Activated T-helper 2 cell treated with anti-CD3 and anti-CD28 coated beads, Interferon-gamma antibody, Interleukin-2, Interleukin-4, amounts not matched to agents 10 μg/mL and 5 μg/mL and 100 μg/mL, durations not matched to agents 14 hours and 24 hours and 36 hours (primary cell): ENCODE measurements at regions not wholly inside any gene's neighbourhood (a gene's known extent, or its start where the extent isn't known, plus 50 kb on each side); places are given as distances from the start of the nearest gene placed in this dataset.

Experiments used
- DNase-seq: peaks from one replicate; pipeline ENCODE4 v3.0.0; 2021; ENCODE audit warnings: low spot score
- H3K27ac Mint-ChIP-seq: one replicate; pipeline ENCODE4 v1.8.0; 2021; ENCODE audit warnings: mixed read lengths
- H3K27me3 Mint-ChIP-seq: one replicate; pipeline ENCODE4 v1.8.0; 2021; ENCODE audit warnings: low read depth, mixed read lengths
- H3K36me3 Mint-ChIP-seq: one replicate; pipeline ENCODE4 v1.8.0; 2021; ENCODE audit warnings: low read depth, mixed read lengths
- H3K4me1 Mint-ChIP-seq: one replicate; pipeline ENCODE4 v1.8.0; 2021; ENCODE audit warnings: low read depth, mixed read lengths
- H3K4me3 Mint-ChIP-seq: one replicate; pipeline ENCODE4 v1.8.0; 2021; ENCODE audit warnings: low read depth, mild to moderate bottlenecking, moderate library complexity, mixed read lengths
- H3K9me3 Mint-ChIP-seq: one replicate; pipeline ENCODE4 v1.8.0; 2021; ENCODE audit warnings: mixed read lengths
- intact Hi-C: fragments of 100-400 bp; cut with micrococcal nuclease; formaldehyde crosslinking; loops from one replicate; pipeline ENCODE4 v1.15.1; 2023

DNA sequence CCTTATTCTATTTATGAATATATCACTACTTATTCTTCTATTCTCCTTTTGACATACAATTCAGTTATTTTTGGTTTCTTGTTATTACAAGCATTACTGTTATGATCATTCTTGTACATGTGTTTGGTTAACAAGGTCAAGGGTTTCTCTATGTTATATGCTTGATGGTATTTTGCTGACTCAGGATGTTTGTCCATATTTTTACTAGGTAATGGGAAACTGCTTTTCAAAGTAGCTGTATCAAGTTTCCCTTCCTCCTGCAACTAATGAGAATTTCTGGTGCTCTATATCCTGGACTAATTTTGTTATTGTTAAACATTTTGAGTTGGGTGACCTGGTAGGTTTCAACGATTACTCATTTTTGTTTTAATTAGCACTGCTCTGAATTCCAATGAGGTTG, 841.0 kb downstream of the OTOL1 start:
- H3K4me3 Mint-ChIP-seq: no peak overlapping the region
- no peak for DNase-seq
- peaks cover 7% of the 10 kb centered on the region for H3K9me3 Mint-ChIP-seq
- H3K27ac Mint-ChIP-seq: no peak overlapping the region
- intact Hi-C loops: no loop called here
- H3K36me3 Mint-ChIP-seq: no peaks in the 10 kb centered on the region
- H3K4me1 Mint-ChIP-seq: no peaks in the 10 kb centered on the region
- H3K27me3 Mint-ChIP-seq: no peaks in the 10 kb centered on the region

DNA sequence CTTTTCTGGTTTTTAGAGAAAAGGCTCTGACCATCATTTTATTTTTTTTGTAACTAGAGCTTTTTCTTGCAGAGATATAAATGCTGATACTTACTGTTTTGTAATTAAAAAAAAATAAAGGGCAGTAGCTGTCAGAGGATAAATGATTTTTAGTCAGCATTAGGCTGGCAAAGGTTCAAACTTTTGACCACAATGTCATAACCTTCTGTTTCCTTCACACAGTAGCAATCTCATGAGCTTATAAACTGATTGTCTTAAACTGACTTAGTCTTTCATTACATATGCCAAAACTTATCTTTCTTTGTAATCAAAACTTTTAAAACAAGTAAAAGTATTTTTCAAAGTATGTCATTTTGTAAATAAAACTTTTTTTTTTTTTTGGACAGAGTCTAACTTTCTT, 841.9 kb downstream of the OTOL1 start:
- Mint-ChIP-seq H3K27me3 (no peaks in the 10 kb centered on the region), H3K27ac (no peak overlapping the region), H3K4me3 (no peak overlapping the region), H3K4me1 (no peaks in the 10 kb centered on the region), H3K9me3 (peaks cover 7% of the 10 kb centered on the region), H3K36me3 (no peaks in the 10 kb centered on the region)
- intact Hi-C loops: no loop called here
- DNase-seq: no peak

DNA sequence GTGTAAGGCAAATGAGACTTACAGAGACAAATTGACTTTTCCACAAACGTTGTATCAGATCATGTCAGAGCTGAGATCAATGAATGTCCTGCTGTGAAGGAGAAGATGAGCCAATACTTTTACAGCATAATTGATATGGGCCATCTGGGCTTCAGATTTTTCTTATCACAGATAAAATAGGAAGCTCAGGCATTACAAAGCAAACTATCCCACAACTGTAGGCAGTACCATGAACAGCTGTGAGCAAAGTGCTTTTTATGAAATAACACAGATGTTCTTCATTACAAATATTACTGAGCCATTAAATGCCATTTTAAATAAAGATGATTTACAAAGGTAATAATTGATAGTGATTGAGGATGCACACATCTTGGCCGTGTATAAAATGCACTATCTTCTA, 852.3 kb downstream of the OTOL1 start:
- Mint-ChIP-seq H3K4me3 (no peak overlapping the region), H3K9me3 (no peaks in the 10 kb centered on the region), H3K36me3 (no peaks in the 10 kb centered on the region), H3K27me3 (no peaks in the 10 kb centered on the region), H3K27ac (no peak overlapping the region), H3K4me1 (no peaks in the 10 kb centered on the region)
- intact Hi-C loops: no loop called here
- no peak for DNase-seq

- H3K36me3 Mint-ChIP-seq: no peaks in the 10 kb centered on the region
- H3K9me3 Mint-ChIP-seq: peaks cover 4% of the 10 kb centered on the region
- no peak for DNase-seq
- no peaks in the 10 kb centered on the region for H3K4me1 Mint-ChIP-seq
- no peaks in the 10 kb centered on the region for H3K27me3 Mint-ChIP-seq
- no peak overlapping the region for H3K4me3 Mint-ChIP-seq
- no peak overlapping the region for H3K27ac Mint-ChIP-seq
- intact Hi-C loops: no loop called here
Observed at GRCh38 chr3:162353414-162353813, 856.8 kb downstream of the OTOL1 start.

GRCh38 chr3:162354356-162354755, 857.7 kb downstream of the OTOL1 start:
- no peaks in the 10 kb centered on the region for H3K27me3 Mint-ChIP-seq
- H3K36me3 Mint-ChIP-seq: no peaks in the 10 kb centered on the region
- DNase-seq: no peak
- H3K4me1 Mint-ChIP-seq: no peaks in the 10 kb centered on the region
- no peak overlapping the region for H3K4me3 Mint-ChIP-seq
- peaks cover 10% of the 10 kb centered on the region for H3K9me3 Mint-ChIP-seq
- intact Hi-C loops: no loop called here
- H3K27ac Mint-ChIP-seq: no peak overlapping the region

- no peak overlapping the region for H3K27ac Mint-ChIP-seq
- H3K4me3 Mint-ChIP-seq: no peak overlapping the region
- intact Hi-C loops: no loop called here
- peaks cover 4% of the 10 kb centered on the region for H3K9me3 Mint-ChIP-seq
- H3K36me3 Mint-ChIP-seq: no peaks in the 10 kb centered on the region
- DNase-seq: no peak
- H3K4me1 Mint-ChIP-seq: no peaks in the 10 kb centered on the region
- H3K27me3 Mint-ChIP-seq: no peaks in the 10 kb centered on the region
Observed at GRCh38 chr3:162365066-162365719, 868.6 kb downstream of the OTOL1 start.

DNA sequence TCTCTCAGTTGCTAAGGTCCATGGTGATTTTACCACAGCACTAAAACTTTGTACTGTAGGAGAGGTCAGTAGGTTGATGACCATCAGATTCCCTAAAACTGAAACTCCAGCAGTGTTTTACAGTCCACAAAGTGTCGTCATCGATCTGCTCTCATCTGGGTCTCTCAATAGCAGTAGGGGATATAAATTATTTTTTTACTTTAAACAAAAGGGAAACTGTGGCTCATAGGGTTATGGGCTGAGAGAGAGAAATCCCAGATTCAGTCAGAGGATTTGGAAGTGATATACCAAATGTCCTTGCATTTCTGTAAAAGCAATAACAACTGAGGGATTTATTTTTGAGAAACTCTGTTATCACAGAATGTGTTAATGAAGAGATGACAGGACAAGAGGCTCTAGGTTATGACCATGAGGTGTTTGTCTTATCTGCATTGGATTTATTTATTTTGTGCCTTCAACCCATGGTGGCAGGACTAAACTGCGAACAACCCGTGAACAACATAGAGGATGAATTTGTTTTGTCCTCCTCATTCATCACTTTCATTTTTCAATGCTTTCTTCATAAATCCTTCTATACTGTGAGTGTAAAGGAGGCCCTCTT, 869.7 kb downstream of the OTOL1 start:
- Mint-ChIP-seq H3K27ac (no peak overlapping the region), H3K9me3 (peaks cover 4% of the 10 kb centered on the region), H3K36me3 (no peaks in the 10 kb centered on the region), H3K4me1 (no peaks in the 10 kb centered on the region), H3K4me3 (no peak overlapping the region), H3K27me3 (no peaks in the 10 kb centered on the region)
- no peak for DNase-seq
- intact Hi-C loops: no loop called here

DNA sequence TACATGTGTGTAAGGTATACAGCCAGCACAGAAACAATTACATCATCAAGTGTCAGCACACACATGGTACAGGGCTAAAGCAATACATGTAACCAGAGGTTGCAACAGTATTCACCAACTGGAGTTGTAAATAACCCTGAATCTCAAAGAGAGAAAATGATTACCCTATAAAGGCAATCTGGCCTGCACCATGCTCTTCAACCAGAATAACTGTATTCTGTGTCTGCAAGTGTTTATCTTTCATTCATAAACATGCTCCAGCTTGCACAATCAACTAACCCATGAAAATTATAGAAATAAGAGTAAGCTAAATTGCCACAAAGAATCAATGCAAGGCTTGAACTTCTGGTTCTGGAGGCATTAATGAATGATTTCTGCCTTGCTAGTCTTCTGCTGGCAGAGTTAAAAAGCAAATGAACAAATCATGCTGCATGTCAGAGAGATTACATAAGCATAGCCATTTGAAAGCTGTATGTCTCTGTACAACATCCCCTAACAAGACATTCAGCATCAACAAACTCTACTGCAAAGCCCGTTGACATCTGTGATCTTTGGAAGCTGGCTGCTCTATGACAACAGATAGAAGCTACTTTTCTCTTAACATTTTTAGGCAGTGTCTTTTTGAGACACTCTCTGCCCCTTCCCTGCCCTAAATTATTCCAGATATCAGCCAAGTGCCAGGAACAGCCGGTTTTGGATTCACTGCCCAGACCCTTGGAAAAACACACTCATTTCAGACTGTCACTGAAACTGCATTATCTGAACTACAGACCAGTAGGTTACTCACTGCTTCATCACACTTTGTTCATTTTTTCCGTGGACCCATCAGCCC, 871.0 kb downstream of the OTOL1 start:
- Mint-ChIP-seq H3K27ac (no peak overlapping the region), H3K27me3 (no peaks in the 10 kb centered on the region), H3K36me3 (no peaks in the 10 kb centered on the region), H3K9me3 (peaks cover 4% of the 10 kb centered on the region), H3K4me1 (no peaks in the 10 kb centered on the region), H3K4me3 (no peak overlapping the region)
- no peak for DNase-seq
- intact Hi-C loops: no loop called here

DNA sequence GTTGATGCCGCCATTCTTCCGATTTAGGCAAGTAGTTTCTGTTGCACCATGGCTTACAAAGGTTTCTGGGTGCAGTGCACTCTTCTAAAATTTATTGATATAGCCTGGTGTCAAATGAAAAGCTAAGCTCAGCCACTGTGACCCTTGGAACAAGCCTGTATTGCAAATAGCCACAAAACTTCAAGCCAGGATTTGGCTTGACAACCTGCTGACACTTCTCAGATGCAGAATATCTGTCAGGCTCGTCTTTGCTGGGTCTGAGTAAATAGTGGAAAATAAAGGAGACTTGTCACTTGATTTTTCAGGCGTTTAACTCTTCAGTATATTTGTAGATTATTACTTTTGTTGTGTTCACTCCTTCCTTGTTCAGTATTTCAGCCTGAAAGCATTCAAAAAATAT, 871.8 kb downstream of the OTOL1 start:
- H3K27ac Mint-ChIP-seq: no peak overlapping the region
- intact Hi-C loops: no loop called here
- H3K4me1 Mint-ChIP-seq: no peaks in the 10 kb centered on the region
- DNase-seq: no peak
- H3K36me3 Mint-ChIP-seq: no peaks in the 10 kb centered on the region
- H3K27me3 Mint-ChIP-seq: no peaks in the 10 kb centered on the region
- H3K4me3 Mint-ChIP-seq: no peak overlapping the region
- peaks cover 8% of the 10 kb centered on the region for H3K9me3 Mint-ChIP-seq

DNA sequence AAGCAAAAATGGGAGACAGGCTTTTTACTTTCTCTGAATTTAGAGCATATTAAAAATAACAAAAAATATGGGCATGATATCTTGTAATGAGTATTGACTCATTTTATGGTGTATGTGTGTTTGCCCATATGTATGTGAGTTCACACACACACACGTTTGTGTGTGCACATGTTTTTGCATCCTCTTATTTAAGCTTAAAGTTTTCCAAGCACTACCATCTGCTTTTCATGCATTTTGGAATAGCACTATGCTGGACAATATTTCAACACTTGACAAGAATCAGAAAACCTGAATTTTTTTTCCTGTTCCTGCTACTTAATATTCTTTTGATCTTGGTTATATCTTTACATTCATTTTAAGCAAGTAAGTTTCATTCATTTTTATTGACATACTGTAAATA, 872.7 kb downstream of the OTOL1 start:
- no peak overlapping the region for H3K4me3 Mint-ChIP-seq
- intact Hi-C loops: no loop called here

DNA sequence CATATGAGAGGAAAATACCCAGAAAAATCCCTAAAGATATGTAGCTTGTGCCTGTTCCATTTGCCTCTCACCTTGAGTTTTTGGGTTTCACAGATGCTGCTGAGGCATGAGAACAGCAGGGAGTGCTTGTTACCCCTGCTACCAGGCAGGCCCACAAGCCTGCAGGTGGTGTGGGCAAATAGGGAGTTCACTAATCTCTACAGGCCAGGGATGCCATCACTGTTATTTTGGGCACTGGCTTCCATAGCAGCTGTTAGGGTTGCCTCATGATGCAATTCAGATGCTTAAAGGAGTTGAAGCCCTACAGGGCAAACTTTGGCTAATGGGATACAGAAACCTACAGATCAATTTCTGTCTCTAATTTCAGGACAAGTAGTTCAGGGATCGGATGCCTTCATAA, 873.5 kb downstream of the OTOL1 start:
- intact Hi-C loops: no loop called here
- Mint-ChIP-seq H3K4me1 (no peaks in the 10 kb centered on the region), H3K9me3 (peaks cover 8% of the 10 kb centered on the region), H3K4me3 (no peak overlapping the region), H3K27me3 (no peaks in the 10 kb centered on the region), H3K27ac (no peak overlapping the region), H3K36me3 (no peaks in the 10 kb centered on the region)
- DNase-seq: no peak

More for the DNA sequence above, 872.7 kb downstream of the OTOL1 start:
- H3K27ac Mint-ChIP-seq: no peak overlapping the region
- no peaks in the 10 kb centered on the region for H3K4me1 Mint-ChIP-seq
- DNase-seq: no peak
- H3K9me3 Mint-ChIP-seq: peaks cover 8% of the 10 kb centered on the region
- no peaks in the 10 kb centered on the region for H3K27me3 Mint-ChIP-seq
- no peaks in the 10 kb centered on the region for H3K36me3 Mint-ChIP-seq

GRCh38 chr3:162376761-162377160, 880.2 kb downstream of the OTOL1 start:
- DNase-seq: no peak
- H3K9me3 Mint-ChIP-seq: peaks cover 19% of the 10 kb centered on the region
- intact Hi-C loops: no loop called here
- no peak overlapping the region for H3K27ac Mint-ChIP-seq
- H3K4me1 Mint-ChIP-seq: no peaks in the 10 kb centered on the region
- H3K4me3 Mint-ChIP-seq: no peak overlapping the region
- no peaks in the 10 kb centered on the region for H3K27me3 Mint-ChIP-seq
- no peaks in the 10 kb centered on the region for H3K36me3 Mint-ChIP-seq

DNA sequence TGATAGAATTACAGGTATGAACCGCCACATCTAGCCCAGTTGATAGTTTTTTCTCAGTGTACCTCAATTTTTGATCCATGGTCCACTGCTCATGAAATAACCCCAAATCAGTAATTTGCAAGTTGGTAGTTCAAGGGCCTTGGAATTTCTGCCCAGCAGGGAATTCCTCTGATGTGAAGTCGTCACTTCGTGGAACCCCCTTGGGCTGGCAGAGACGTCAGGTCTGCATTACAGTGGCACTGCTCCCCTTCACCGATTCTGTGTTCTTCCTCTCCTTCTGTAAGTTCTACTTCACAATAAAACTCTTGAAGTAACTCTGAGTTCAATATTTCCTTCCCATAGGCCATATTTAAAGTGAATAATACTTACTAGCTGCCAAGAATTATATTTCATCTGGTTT, 881.0 kb downstream of the OTOL1 start:
- intact Hi-C loops: no loop called here
- H3K36me3 Mint-ChIP-seq: no peaks in the 10 kb centered on the region
- H3K27me3 Mint-ChIP-seq: no peaks in the 10 kb centered on the region
- peaks cover 19% of the 10 kb centered on the region for H3K9me3 Mint-ChIP-seq
- H3K27ac Mint-ChIP-seq: no peak overlapping the region
- DNase-seq: no peak
- H3K4me1 Mint-ChIP-seq: no peaks in the 10 kb centered on the region
- H3K4me3 Mint-ChIP-seq: no peak overlapping the region
